Epidermal melanocyte (primary cell): ENCODE measurements at regions not wholly inside any gene's neighbourhood (a gene's known extent, or its start where the extent isn't known, plus 50 kb on each side); places are given as distances from the start of the nearest gene placed in this dataset.

ENCODE experiments used
- DNase-seq: peaks from one replicate; pipeline ENCODE4 v3.0.0; 2011; ENCODE audit warnings: low spot score; ENCODE audit not compliant: insufficient read length

DNA sequence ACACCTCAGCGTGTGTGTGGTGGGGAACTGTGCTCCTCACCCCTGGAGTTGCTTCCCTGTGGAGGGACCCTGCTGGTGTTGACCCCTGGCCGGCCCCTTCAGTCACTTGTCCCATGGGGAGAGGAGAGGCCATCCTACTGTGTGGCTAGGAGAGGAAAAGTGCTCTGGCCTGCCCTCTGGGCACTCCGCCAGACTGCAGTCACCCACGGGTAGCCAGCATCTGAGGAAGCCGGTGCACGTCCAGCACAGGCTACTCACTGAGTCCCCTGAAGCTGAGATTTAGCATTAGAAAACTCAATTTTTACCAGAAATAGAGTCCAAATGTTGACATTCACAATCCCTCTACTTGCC lies 211.5 kb upstream of the RAB6C start:
- no peak for DNase-seq

DNA sequence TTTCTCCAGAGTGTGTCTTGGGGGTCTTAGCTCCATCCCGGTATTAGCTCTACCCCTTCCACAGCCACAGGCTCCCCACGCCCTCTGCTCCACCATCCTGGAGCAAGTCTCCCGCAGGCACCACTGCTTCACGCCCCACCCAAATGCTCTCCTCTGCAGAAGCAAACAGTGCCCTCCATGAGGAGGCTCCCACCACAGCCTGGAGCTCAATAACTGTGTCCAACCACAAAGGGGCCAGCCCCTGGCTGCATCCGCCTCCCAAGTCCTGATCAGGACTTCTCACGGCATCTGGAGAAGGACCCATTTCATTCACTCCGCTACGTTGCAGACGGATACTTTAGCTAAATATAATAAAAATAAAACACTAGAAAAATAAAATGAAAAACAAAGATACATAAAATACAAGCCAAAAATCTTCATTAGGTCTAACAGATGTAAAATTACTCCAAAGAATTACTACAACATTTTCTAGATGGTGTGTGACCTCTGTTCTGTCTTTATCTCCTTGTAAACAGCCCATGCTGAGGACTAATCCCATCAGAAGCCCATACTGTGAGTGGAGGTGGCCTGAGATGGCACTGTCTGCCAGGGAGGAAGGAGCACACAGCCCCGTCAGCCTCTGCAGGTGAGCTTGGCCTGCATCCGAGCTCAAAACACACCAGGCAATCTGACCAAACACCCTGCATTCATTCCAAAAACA lies 210.8 kb upstream of the RAB6C start:
- DNase-seq, result no peak

DNA sequence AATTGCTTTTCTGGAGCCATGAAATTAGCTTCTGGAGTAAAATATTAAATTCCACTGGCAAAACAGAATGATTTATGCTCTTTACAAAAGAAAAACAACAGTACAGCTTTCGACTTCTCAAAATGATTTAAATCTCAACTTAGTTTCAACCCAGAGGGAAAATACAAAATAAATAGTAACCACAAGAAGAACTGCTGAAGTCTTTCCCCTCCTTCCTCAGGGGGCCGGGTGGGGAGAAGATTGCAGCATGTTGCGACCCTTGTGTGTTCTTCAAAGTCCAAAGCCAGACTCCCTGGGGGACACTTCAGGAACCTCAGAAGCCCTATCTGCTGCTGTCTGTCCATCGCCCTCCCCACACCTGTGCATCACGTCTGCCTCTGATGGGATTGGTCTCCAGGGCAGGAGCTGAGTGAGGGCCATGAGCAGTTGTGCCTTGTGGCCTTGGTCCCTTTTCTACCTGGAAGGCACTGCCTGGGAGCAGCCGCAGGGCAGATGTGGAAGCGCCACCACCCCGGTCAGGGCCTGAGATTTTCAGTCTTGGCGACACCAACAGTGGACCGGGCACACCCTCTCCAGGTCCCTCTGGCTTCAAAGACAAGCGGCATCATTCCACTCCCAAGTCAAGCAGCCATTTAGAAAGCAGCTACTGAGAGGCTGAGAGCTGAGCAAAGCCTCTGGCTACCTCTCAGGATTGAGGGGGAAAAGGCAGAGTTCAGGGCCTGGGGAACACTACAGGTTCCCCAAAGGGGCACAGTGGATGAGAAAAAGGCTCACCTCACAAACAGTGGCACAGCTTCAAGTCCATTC lies 210.1 kb upstream of the RAB6C start:
- no peak for DNase-seq

DNA sequence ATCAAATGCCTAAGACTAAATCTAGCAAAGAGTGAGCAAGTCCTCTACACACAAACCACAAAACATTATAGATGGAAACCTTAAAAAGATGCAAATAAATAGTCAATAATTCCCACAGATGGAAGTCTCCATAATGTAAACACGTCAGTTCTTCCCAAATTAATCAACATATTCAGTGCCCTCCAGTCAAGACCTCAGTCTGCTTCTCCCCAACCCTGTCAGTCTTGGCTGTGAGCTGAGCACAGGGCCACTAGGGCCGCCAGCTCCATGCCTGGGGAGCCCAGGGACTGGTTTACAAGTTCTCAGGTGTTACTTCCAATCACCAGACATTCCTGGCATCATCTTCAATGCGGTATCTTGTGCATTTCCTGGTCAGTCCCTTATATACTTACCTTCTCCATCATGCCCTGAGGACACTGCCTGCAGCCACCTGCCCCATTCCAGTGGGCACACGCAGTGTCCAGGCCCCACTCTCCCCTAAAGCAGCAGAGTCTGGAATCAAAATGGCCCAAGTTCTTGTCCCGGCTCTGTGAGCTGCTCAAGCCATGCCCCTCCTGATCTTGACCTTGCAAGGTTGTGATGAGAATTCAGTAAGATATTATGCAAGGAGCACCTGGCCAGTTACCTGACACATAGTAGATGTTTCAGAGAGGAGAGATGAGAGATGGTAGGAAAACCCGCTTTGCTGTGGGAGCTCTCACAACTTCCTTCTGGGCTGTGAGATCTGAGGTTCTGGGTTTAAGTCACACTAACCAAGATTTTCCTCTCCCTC lies 207.9 kb upstream of the RAB6C start:
- no peak for DNase-seq

DNA sequence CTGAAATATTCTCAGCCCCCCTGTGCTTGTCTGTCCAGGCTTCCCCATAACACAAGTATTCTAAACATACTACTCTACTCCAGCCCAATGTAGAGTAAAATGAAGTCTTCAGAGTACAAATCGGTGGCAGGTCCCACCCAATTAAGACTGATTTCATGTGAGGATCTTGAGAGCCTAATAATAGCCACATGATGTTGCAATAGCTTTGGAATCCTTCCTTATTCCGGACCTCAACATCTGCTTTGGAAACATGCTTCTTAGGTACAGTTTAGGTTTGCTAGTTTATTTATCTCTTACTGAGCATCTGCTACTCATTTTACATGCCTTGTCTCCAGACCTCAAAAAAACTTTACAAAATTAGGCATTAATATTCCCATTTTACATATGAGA lies 207.3 kb upstream of the RAB6C start:
- no peak for DNase-seq

DNA sequence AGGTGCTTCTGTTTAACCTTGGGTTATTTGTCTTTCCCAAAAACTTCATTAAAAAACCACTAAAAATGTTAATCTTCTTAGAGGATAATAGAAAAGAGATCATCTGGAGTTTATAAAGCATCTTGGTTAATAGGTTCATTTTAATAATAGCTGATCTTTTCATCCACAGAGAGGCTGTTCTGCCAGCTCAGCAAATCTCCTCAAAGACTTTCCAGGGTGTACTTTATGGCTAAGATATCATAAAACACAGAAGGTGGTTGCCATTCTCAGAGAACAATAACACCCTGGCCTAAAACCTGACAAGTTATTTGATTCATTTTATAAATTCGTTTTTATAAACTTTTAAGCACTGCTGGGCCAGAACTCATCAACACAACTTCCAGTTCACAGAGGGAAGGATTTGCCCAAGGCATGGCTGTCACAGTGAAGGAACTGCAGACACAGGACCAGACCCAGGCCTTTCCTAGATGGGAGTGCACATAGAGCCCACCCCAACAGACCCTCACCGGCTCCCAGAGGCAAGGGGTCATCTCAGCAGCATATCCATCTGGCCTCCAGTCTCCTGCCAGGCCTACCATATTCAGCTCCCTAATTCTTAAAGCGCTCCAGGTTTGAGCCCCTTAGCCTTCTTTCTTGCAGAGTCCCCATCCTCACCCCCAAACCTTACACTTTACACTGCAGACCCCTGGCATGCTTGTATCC lies 203.4 kb upstream of the RAB6C start:
- no peak for DNase-seq

DNA sequence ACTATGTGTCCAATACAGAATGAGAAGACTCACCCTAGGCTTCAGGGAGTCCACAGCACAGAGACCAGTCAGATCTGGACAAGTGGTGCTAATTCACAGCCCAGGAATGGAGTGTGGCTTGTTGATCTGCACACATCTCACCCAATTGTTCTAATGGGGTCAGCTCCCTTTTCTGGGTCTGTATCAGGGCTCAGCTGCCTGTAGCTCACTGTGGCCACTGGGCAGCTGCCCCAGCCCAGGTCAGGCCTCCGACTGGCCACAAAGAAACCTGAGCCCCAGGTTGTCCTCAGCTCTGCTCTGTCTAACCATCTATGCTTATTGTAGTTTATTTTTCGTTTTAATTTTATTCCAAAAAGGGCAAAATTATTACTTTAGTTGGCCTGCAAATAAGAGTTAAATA lies 202.3 kb upstream of the RAB6C start:
- DNase-seq, result no peak

DNA sequence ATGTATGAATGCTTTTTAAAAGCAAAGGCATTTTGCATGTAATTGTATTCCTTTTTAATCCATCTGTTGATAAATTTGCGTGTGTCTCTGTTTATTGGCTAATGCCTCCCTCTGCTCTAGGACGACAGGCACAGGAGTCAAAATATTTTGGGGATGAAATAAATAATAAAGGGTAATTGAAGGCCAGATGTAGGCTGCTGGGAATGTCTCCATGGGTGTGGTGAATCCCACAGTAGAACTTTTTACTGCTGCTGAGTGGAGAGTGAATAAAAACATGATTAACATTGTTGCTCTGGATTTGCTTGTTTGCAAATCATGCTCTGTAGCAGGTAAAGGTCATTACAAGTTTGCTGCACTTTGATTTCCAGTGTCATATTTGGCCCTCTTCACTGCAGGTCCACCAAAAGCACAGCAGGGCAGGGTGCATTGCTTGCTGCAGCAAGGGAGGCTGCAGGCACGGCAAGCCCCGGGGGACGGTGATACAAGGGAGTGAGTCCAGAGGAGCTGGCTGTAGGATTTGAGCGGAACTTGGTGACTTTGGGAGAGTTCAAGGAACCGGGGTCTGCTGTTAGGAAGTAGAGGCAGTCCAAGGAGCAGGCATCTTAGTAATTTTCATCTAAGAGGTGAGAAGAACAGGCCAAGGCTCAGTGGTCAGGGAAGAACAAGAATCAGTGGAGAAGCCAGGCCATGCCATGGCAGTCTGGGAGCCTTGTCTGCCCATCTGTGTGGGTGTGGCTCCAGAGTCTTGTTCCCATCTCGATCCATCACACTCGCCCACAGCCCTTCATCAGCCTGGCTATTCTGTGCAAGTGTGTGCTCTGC lies 201.5 kb upstream of the RAB6C start:
- no peak for DNase-seq

DNA sequence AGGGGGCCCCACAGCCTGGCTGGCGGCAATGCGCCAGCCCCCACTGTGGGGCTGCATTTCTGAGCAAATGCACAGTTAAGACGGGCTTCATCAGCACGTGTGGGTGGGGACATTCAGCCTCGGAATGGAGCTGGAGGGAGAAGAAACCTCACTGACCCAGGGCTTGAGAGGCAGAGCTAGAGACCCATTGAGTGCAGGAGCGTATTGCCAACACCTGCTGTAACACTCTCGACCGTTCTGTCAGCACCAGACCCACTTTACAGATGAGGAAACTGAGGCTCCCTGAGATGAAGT lies 200.9 kb upstream of the RAB6C start:
- no peak for DNase-seq

DNA sequence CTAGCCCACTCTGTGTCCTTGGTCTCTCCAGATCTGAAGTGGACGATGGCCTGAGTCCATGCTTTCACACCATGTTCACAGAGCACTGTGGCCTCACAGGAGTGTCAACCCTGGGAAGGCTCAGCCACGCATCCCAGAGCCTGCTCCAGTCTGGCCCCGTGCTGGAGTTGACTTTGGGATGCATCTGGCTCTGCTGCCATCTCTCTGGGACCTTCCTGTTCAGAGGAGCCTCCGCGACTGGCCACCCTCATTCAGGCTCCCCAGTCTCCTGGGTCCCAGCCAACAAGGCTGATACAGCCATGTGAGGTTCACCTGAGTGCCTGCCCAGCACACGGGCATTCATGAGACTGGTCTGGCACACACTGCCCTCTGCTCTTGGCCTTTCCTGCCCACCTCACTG lies 199.7 kb upstream of the RAB6C start:
- DNase-seq, result no peak

DNA sequence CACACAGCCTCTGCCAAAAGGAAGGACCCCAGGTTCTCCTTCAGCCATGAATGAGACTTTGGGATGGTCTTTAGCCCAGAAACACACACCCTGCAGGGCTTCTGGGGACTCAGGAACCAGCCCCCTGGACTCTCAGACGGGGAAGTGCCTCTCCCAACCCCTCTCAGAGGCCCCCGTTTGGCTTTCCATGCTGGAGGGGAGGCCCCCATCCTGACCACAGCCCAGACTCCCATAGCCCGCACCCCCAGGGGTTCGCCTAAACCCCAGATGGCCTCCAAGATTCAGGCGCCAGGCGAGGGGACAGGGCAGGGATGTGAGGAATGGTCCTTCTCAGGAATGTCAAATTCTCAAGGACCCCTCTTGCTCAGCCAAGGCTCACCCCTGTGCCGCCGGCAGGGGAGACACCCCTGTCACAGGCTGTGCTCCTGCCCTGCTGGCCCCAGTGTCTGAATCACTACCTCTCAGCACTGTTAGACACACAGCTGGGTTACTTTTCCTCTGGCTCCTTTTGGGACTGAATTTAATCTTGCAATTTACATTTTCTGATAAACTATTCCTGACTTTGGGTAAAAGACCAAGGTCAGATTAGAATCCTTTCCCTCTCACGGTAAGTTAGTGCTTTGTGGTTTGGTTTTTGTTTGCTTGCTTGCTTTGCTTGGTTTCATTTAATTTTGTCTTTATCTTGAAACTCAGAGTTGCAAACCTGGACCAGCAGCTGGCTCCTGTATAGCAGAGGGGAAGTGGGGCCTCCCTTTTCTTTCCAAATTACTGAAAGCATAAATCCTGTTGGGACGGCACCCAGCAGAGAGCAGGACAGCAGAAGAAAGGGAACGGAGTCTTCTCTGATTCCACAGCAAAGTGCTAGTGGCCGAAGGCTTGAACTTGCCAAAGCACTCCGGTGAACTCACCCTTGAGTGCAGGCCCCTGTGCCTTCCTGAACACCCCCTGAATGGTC lies 198.9 kb upstream of the RAB6C start:
- DNase-seq, result no peak

DNA sequence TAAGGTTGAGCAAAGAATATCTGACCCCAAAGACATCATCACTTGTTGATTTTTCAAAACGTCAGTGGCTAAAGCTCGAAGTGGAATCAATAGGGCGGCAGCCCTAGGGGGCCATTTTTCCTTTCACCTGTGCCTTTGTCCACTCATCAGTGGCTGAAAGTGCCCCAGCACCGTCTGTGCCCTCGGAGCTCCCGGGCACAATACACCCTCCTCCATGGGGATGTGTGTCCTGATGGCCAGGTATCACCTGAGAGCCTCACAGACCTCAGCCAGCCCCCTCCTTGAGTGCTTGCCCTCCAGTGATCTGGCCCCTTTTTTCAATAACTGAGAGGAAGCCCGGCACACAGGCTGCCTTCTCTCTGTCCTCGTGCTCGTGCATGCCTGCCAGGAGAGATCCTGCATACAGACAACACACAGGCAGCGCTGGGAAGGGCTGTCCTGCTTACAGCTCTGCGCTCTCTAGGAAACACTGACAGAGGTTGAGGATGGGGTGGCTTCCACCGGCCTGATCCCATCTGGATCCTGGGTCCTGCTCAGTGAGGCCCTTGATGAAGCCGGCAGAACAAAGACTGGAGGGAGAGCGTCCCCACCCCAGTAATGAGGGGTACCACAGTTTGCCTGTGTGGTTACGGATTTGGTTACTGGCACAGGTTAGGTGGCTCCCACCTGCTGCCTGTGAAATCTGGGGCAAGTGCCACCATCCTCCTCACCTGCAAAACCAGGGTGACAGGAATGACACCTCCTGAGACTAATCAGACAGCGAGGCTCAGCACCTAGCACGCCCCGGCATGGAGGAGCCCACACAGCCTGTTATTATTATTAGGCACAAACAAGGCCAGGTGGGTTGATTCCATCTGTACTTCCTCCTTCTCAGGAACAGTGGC lies 197.5 kb upstream of the RAB6C start:
- no peak for DNase-seq

DNA sequence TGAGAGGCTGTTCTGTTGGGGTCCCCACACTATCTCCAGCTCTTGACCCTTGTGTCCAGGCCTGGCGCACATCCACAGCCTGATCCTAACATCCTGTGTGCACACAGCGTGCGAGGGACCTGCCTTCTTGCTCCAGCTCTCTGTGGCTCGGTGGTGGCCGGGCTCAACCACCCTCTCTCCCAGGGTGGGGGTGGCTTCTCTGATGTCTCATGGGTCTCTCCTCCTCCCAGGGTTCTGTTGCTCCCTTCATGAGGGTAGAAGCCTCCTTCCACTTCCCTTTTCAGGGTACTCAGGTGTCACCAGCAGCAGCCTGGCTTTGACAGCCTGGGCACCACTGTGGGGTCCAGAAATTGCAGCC lies 196.9 kb upstream of the RAB6C start:
- DNase-seq, result no peak

DNA sequence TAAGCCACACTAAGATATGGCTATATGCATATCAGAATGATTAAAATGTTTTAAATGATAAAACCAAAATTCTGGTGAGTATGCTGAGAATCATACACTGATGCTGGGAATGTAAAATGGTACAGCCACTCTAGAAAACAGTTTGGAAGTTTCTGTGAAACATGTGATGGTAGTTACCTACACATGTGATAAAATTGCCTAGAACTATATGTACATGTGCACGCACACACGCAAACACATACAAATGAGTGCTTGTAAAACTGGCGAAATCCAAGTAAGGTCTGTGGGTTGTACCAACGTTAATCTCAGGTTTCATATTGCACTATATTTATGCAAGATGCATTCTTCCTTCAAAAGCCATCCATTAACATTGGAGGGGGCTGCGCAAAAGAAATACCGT lies 195.0 kb upstream of the RAB6C start:
- no peak for DNase-seq

DNA sequence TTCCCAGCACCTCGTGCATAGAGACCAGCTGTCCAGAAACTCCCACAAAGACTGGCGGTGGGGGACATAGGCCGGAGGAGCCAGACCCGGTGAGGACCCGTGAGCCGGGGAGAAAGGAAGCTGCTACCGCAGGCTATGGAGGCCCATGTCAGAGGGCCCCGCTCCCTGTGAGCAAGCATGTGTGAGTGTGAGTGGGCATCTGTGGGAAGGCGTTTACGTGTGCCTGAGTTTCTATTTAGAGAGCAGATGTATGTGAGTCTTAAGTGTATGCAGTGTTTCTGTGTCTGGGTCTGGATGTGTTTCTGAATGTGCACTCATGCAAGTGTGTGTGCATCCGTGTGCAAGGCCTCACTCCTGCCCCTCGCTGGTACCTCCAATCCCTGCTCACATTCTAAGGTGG lies 187.8 kb upstream of the RAB6C start:
- no peak for DNase-seq

DNA sequence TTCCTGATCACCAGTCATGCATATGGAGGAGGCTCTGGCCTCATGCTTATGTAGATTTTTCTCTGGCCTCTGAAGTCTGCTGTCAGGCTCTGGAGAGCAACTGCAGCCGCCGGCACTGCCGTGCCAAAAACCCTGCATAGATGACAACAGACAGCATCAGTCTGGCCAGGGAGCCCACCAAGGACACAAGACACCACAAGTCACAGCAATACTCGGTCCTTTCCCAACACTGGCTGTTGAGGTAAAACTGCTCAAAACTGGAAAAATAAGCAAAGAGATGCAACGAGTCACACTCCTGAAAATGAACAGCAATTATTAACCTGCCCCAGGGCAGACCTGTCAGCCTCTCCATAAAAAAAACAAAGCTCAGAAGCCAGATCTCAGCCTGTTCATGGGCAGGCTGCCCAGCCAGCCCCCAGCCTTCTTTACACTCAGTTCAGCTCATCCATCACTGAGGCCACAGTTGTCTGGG lies 186.0 kb upstream of the RAB6C start:
- no peak for DNase-seq

DNA sequence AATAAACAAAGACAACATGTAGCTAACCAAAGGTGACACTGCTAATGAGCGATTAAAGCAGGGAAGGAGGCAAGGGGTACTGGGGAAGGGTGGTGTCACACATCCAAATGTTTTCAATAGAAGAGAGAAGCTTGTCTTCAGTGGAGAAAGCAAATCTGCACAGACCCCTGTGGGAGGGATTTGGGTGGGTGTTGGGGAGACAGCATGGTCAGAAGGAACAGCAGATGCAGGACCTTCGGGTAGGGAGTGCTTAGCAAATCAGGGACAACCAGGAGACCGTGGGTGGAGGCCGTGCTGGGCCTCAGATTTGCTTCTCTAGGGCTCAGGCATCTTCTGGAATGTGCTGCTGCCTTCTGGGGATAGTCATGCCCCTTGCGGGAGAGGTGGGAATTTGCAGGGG lies 185.3 kb upstream of the RAB6C start:
- DNase-seq, result no peak

DNA sequence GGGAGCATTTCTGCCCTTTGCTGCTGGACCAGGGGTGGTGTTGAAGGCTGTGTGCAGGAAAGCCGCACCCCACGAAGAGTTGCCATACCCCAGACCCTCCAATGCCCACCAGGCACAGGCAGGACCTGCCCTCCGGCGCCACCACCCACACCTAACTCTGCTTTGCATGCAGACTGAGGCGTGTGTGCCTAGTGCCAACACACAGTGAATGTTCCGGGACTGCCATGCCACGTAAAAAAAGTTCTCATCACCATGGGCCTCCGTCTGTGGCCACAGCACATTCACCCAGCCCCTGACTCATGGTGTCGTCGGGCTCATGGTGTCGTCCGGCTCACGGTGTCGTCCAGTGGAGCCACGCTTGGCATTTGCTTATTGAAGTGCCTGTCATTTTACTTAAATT lies 184.9 kb upstream of the RAB6C start:
- no peak for DNase-seq

DNA sequence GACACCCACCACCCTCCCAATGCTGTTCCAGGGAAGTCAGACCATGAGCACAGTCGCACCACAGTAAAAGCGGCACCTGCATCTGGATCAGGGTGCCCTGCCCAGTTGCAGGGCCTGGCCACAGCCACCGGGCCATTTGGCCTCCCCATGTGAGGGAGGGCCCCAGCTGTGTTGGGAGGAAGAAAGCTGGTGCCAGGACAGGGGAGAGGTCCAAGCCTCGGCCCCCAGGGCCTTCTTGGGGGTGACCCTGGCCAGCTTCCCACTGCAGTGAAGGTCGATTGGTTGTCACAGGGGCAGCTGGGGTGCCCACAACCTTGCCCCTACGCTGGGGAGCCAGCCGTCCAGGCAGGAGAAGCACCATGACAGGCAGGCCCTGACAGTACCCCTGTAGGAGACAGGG lies 183.2 kb upstream of the RAB6C start:
- DNase-seq, result no peak
